Breast epithelium (tissue), 3 donors: ENCODE measurements at regions not wholly inside any gene's neighbourhood (a gene's known extent, or its start where the extent isn't known, plus 50 kb on each side); places are given as distances from the start of the nearest gene placed in this dataset.

Experiments
- POLR2A ChIP-seq: fragments of 450-650 bp; IDR thresholded peaks from one replicate; pipeline ENCODE4 v1.6.1; 2016; ENCODE audit warnings: antibody characterized with exemption, mild to moderate bottlenecking, moderate library complexity
- POLR2AphosphoS5 ChIP-seq, 3 donors: sonication (generic); formaldehyde crosslinking; IDR thresholded peaks; one replicate each; pipeline ENCODE4 v1.6.1; 2017; ENCODE audit warnings: antibody characterized with exemption in 3 of 3
- TF ChIP-seq, protein P1 (sequence below), 3 donors: fragments of 450-650 bp; IDR thresholded peaks; one replicate each; pipeline ENCODE4 v1.5.1; 2016 to 2017; ENCODE audit warnings: antibody characterized with exemption in 3 of 3, mild to moderate bottlenecking in 3 of 3, moderate library complexity in 3 of 3

DNA sequence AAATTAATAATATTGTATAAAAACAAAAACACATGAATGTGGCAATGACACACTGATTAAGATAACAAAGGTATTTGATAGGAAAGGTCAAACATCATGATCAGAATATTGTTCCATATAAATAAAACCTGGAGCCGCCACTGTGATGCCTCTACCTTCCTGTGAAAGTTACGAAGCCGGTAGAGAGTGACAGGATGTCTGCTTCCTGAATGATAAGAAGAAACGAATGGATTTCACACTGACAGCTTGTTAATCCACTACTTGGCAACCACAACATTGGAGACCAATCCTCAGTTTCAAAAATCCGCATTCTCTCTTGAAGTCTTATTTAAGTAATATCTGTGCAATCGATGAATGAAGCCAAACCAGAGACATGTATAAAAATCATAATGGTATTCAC is 315.1 kb downstream of the HDGFL1 start:
- TF ChIP-seq, protein P1, sequence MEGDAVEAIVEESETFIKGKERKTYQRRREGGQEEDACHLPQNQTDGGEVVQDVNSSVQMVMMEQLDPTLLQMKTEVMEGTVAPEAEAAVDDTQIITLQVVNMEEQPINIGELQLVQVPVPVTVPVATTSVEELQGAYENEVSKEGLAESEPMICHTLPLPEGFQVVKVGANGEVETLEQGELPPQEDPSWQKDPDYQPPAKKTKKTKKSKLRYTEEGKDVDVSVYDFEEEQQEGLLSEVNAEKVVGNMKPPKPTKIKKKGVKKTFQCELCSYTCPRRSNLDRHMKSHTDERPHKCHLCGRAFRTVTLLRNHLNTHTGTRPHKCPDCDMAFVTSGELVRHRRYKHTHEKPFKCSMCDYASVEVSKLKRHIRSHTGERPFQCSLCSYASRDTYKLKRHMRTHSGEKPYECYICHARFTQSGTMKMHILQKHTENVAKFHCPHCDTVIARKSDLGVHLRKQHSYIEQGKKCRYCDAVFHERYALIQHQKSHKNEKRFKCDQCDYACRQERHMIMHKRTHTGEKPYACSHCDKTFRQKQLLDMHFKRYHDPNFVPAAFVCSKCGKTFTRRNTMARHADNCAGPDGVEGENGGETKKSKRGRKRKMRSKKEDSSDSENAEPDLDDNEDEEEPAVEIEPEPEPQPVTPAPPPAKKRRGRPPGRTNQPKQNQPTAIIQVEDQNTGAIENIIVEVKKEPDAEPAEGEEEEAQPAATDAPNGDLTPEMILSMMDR (IDR thresholded peaks at IDR 0.05) = no peak
- TF ChIP-seq POLR2A (no peak), POLR2AphosphoS5 (IDR thresholded peaks at IDR 0.05) (no peak)
